ENCODE measurements at regions not wholly inside any gene's neighbourhood (a gene's known extent, or its start where the extent isn't known, plus 50 kb on each side); places are given as distances from the start of the nearest gene placed in this dataset.

DNA sequence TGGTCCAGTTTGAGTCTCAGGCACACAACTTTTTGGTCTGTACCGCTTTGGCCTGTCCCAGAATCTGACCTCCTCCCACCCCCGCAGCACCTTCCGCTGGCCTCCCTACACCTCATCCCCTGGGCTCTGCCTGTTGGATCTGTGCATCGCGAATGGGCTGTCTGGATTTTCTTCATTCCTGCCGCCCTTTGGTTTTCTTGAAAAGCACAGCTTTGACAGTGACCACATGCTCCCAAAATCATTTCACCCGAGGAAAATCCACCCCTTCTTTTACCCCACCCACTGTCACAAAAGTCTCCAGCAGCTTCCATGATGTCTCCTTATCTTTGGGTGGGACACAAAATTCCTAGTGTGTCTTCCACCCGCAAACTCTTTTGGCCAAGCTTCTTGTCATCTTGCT lies 65.0 kb upstream of the SSX2IP start:
- Histone ChIP-seq H3K9me3 (ENCODE audit: severe bottlenecking) (no peaks in the 10 kb centered on the region), H3K27me3 (ENCODE audit: insufficient read depth, low read depth, severe bottlenecking) (no peaks in the 10 kb centered on the region), H3K27ac (no peak overlapping the region), H3K4me3 (ENCODE audit: low read depth, low read length) (no peak overlapping the region), H3K36me3 (no peaks in the 10 kb centered on the region)
- TF ChIP-seq, protein P1, sequence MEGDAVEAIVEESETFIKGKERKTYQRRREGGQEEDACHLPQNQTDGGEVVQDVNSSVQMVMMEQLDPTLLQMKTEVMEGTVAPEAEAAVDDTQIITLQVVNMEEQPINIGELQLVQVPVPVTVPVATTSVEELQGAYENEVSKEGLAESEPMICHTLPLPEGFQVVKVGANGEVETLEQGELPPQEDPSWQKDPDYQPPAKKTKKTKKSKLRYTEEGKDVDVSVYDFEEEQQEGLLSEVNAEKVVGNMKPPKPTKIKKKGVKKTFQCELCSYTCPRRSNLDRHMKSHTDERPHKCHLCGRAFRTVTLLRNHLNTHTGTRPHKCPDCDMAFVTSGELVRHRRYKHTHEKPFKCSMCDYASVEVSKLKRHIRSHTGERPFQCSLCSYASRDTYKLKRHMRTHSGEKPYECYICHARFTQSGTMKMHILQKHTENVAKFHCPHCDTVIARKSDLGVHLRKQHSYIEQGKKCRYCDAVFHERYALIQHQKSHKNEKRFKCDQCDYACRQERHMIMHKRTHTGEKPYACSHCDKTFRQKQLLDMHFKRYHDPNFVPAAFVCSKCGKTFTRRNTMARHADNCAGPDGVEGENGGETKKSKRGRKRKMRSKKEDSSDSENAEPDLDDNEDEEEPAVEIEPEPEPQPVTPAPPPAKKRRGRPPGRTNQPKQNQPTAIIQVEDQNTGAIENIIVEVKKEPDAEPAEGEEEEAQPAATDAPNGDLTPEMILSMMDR (IDR thresholded peaks at IDR 0.05; ENCODE audit: low read depth, low read length): no peak
- no peak for DNase-seq

DNA sequence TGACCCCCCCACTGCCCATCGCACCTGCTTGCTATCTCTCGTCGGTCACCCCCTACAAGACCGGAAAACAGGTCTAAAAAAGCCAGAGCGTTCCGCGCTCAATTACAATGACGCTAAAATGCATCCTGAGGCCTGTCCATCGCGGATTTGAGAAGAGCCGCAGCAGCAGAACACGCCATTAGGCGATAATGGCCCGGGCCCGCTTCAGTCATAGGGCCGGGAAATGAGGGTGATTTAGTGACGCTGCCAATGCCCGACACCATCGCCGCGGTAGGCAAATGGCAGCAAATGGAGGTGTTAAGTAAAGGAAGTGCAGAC lies 64.1 kb upstream of the SSX2IP start:
- no peak for DNase-seq
- Histone ChIP-seq H3K36me3 (no peaks in the 10 kb centered on the region), H3K27ac (no peak overlapping the region), H3K4me3 (ENCODE audit: low read depth, low read length) (no peak overlapping the region), H3K9me3 (ENCODE audit: severe bottlenecking) (no peaks in the 10 kb centered on the region), H3K27me3 (ENCODE audit: insufficient read depth, low read depth, severe bottlenecking) (no peaks in the 10 kb centered on the region)
- TF ChIP-seq, protein P1 (IDR thresholded peaks at IDR 0.05; ENCODE audit: low read depth, low read length): no peak

DNA sequence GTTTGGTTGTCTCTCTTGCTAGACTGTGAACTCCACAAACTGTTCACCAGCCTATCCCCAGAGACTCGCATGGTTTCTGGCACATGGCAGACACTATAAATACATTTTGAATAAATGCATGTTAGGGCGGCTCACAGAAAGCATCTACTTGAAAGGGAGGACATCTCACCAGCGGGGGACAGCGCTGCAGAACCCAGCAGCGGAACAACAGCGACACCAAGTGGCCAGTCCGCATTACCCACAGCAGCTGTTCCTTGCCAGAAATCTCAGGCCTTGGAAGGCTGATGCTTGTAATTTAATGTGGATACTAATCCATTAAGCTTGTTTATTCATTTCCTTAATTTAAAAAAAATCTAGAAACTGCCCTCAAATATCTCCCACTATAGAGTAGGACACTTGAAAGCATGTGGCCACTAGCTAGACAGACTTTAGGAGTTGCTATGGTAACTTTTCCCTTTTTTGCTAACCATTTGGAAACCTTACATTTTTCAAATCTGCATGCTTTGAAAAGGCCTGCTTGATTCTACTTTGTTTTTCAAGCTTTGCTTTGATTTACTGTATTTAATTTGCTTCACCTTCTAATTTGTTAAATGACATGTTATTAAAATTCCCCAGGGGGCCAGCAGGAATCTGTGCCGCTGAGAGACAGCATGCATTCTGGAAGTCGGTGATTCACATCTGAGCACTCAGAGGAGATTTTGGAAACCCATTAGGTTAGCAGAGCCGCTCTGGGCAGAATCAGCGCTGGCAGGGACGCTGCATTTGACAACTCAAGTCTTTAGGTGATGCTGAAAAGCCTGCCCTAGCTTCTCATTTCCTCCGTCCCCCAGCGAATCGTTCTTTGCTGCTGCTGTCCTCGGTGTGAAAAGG lies 63.5 kb upstream of the SSX2IP start:
- peak; percentile 78 for DNase-seq
- TF ChIP-seq, protein P1 (IDR thresholded peaks at IDR 0.05; ENCODE audit: low read depth, low read length): peak; percentile 92
- Histone ChIP-seq H3K36me3 (no peaks in the 10 kb centered on the region), H3K27me3 (ENCODE audit: insufficient read depth, low read depth, severe bottlenecking) (no peaks in the 10 kb centered on the region), H3K4me3 (ENCODE audit: low read depth, low read length) (no peak overlapping the region), H3K27ac (no peak overlapping the region), H3K9me3 (ENCODE audit: severe bottlenecking) (no peaks in the 10 kb centered on the region)

DNA sequence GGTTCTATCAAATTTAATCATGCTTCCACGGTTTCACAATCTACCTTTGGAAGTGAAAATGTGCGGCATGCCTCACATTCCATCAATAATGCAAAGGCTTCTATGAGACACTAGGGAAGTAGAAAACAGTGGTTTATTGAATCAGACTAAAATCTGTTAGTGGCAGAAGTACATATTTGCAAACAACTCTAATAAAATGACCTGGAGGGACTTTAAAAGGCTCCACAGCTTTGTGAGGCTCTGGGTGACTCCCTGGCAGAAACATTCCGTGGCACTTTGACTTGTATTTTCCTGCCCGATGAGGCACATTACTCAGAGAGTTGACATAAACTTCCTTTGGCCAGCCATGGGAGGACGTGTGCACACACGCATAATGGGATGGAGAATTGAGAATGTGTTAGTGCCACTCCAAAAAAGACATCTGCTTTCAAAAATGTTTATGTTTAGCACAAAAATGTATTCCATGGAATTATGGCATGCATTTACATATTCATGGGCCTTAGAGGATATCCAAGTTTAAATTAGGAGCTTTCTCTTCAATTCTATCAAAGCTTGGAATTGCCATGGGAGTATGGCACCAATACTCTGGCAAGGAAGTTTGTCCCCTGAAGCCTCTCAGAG lies 60.0 kb upstream of the SSX2IP start:
- Histone ChIP-seq H3K27me3 (ENCODE audit: insufficient read depth, low read depth, severe bottlenecking) (no peaks in the 10 kb centered on the region), H3K36me3 (no peaks in the 10 kb centered on the region), H3K4me3 (ENCODE audit: low read depth, low read length) (no peak overlapping the region), H3K27ac (no peak overlapping the region), H3K9me3 (ENCODE audit: severe bottlenecking) (no peaks in the 10 kb centered on the region)
- no peak for DNase-seq
- TF ChIP-seq, protein P1 (IDR thresholded peaks at IDR 0.05; ENCODE audit: low read depth, low read length): no peak

DNA sequence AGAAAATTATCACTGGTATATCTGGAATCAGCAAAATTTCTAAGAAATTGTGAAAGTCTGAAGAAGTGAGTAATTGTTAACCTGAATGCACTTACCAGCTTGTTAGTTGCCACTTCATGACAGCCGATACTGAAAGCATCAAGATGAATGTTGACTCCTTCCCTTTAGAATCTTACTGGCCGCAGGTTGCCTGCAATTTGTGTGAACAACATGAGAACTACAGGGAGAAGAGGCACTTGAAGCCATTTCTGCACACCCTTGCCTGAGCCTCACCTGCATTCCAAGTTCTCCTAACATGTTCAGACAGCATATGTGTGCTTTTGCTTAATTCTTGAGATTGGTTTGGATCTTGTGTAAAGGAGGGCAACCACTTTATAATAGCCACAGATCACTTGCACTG lies 59.2 kb upstream of the SSX2IP start:
- H3K36me3 ChIP-seq: no peaks in the 10 kb centered on the region
- no peaks in the 10 kb centered on the region for H3K9me3 ChIP-seq (ENCODE audit: severe bottlenecking)
- DNase-seq: no peak
- H3K27ac ChIP-seq: no peak overlapping the region
- H3K4me3 ChIP-seq (ENCODE audit: low read depth, low read length): no peak overlapping the region
- TF ChIP-seq, protein P1 (IDR thresholded peaks at IDR 0.05; ENCODE audit: low read depth, low read length): no peak
- H3K27me3 ChIP-seq (ENCODE audit: insufficient read depth, low read depth, severe bottlenecking): no peaks in the 10 kb centered on the region
